HEK293T (cell line): ENCODE measurements at regions not wholly inside any gene's neighbourhood (a gene's known extent, or its start where the extent isn't known, plus 50 kb on each side); places are given as distances from the start of the nearest gene placed in this dataset.

Experiments
- CTCF ChIA-PET: fragments of 350-600 bp; formaldehyde crosslinking; extraction: SDS; loops from one replicate; lab custom pipeline; 2021; ENCODE audit warnings: antibody characterized with exemption, inconsistent platforms; lab: Yijun Ruan, JAX
- POLR2A ChIA-PET: fragments of 350-600 bp; formaldehyde crosslinking; extraction: SDS; loops from one replicate; lab custom pipeline; 2020; ENCODE audit warnings: antibody characterized with exemption, inconsistent platforms; lab: Yijun Ruan, JAX
- DNase-seq: peaks from one replicate; pipeline ENCODE4 v3.0.0; 2012; ENCODE audit warnings: mixed read lengths; ENCODE audit errors: extremely low spot score
- ARNT ChIP-seq: fragments of 450-650 bp; IDR thresholded peaks from 2 replicates; pipeline ENCODE4 v1.6.1; 2017; ENCODE audit warnings: mild to moderate bottlenecking
- BHLHE40 ChIP-seq: fragments of 450-650 bp; IDR thresholded peaks from 2 replicates; pipeline ENCODE4 v1.6.1; 2016; ENCODE audit warnings: mild to moderate bottlenecking, moderate library complexity, borderline replicate concordance
- CTBP1 ChIP-seq: fragments of 450-650 bp; IDR thresholded peaks from 2 replicates; pipeline ENCODE4 v1.6.1; 2016; ENCODE audit warnings: borderline replicate concordance
- ELF4 ChIP-seq: fragments of 450-650 bp; IDR thresholded peaks from 2 replicates; pipeline ENCODE4 v1.6.1; 2017; ENCODE audit warnings: antibody characterized with exemption
- FOXA1 ChIP-seq: fragments of 450-650 bp; IDR thresholded peaks from 2 replicates; pipeline ENCODE4 v1.6.1; 2016; ENCODE audit warnings: mild to moderate bottlenecking
- FOXK2 ChIP-seq: fragments of 450-650 bp; IDR thresholded peaks from 2 replicates; pipeline ENCODE4 v1.6.1; 2016; ENCODE audit warnings: mild to moderate bottlenecking
- FOXM1 ChIP-seq: fragments of 450-650 bp; IDR thresholded peaks from 2 replicates; pipeline ENCODE4 v1.6.1; 2017; ENCODE audit warnings: mild to moderate bottlenecking, borderline replicate concordance
- HDGF ChIP-seq: fragments of 450-650 bp; IDR thresholded peaks from 2 replicates; pipeline ENCODE4 v1.6.1; 2017; ENCODE audit warnings: antibody characterized with exemption, borderline replicate concordance
- L3MBTL2 ChIP-seq: fragments of 450-650 bp; conservative IDR thresholded peaks from 2 replicates; pipeline ENCODE4 v1.6.1; 2016; ENCODE audit warnings: mild to moderate bottlenecking
- LEF1 ChIP-seq: fragments of 450-650 bp; IDR thresholded peaks from 2 replicates; pipeline ENCODE4 v1.6.1; 2017; ENCODE audit warnings: mild to moderate bottlenecking, borderline replicate concordance
- NFRKB ChIP-seq: fragments of 450-650 bp; IDR thresholded peaks from 2 replicates; pipeline ENCODE4 v1.6.1; 2016; ENCODE audit warnings: mild to moderate bottlenecking, moderate library complexity
- PKNOX1 ChIP-seq: fragments of 450-650 bp; IDR thresholded peaks from 2 replicates; pipeline ENCODE4 v1.6.1; 2016
- SP1 ChIP-seq: fragments of 450-650 bp; IDR thresholded peaks from 2 replicates; pipeline ENCODE4 v1.6.1; 2017
- SUZ12 ChIP-seq: fragments of 450-650 bp; IDR thresholded peaks from 2 replicates; pipeline ENCODE4 v1.6.1; 2016; ENCODE audit warnings: mild to moderate bottlenecking
- TARDBP ChIP-seq: fragments of 450-650 bp; IDR thresholded peaks from 2 replicates; pipeline ENCODE4 v1.6.1; 2016
- ZNF384 ChIP-seq: fragments of 450-650 bp; IDR thresholded peaks from 2 replicates; pipeline ENCODE4 v1.6.1; 2016

DNA sequence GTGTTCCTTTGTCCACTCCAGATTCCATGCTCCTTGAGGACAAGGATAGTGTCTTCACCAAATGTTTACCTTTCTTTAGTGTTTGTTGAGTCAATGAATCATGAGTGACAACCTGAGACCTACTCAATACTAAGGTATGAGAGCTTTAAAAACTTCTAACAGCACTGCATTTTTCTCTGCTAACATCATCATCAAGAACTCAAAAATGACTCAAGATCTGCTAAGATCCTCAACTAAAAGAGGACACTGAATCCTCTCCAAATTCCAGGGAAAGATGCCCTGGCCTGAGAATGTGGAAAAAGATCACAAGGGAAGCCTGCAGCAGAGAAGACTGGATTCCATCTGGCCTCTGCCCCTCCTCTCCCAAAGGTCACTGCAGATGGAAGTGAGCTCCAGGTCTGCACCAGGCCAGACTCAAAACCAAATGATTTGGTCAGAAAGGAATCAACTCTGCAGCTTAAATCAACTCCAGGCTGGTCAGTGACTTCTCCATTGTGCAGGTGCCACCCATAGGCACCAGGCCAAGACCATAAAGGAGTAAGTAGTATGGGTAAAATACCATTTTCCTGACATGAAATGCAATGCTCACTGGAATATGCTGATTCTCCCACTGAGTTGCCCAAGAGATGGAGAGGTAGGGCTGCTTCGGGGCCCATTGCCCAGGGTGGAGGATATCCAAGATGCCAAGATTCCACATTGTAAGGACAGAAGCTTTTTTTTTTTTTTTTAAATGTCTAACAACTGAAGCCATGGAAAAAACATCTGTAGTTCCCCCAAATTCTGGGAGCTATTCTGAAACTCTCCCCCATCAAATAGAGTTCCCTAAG lies 89.5 kb upstream of the DOCK9 start:
- DNase-seq: no peak
- CTCF ChIA-PET: no interaction called here

DNA sequence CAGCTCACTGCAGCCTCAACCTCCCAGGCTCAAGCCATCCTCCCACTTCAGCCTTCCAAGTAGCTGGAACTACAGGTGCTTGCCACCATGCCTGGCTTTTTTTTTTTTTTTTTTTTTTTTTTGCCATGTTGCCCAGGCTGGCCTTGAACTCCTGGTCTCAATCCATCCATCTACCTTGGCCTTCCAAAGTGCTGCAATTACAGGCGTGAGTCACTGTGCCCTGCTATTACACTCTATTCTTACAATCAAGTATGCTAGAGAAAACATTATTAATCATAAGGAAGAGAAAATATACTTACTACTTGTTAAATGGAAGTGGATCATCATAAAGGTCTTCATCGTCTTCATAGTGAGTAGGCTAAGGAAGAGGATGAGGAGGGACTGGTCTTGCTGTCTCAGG lies 93.3 kb upstream of the DOCK9 start:
- POLR2A ChIA-PET: no interaction called here
- TF ChIP-seq ARNT (no peak), FOXM1 (no peak), PKNOX1 (no peak), TARDBP (no peak), HDGF (no peak), FOXK2 (no peak), BHLHE40 (no peak), CTBP1 (no peak), NFRKB (no peak), SUZ12 (no peak), ELF4 (no peak), ZNF384 (no peak), SP1 (no peak), L3MBTL2 (no peak), LEF1 (no peak), FOXA1 (no peak)
- CTCF ChIA-PET: interaction anchor here (0.7 kb wide), 2 partner anchors 60 to 231 kb away, joined by 3 to 4 read pairs; no protein-coding TSS in a partner anchor
- no peak for DNase-seq

More for the DNA sequence above, 89.5 kb upstream of the DOCK9 start:
- TF ChIP-seq SUZ12 (no peak), NFRKB (no peak), SP1 (no peak), ARNT (no peak), FOXA1 (no peak), LEF1 (no peak), ELF4 (no peak), FOXM1 (no peak), PKNOX1 (no peak), TARDBP (no peak), BHLHE40 (no peak), HDGF (no peak), L3MBTL2 (no peak), FOXK2 (no peak), ZNF384 (no peak), CTBP1 (no peak)
- POLR2A ChIA-PET: interaction anchor here (0.6 kb wide), 1 partner anchor 11 kb away, joined by 3 read pairs; no protein-coding TSS in a partner anchor

DNA sequence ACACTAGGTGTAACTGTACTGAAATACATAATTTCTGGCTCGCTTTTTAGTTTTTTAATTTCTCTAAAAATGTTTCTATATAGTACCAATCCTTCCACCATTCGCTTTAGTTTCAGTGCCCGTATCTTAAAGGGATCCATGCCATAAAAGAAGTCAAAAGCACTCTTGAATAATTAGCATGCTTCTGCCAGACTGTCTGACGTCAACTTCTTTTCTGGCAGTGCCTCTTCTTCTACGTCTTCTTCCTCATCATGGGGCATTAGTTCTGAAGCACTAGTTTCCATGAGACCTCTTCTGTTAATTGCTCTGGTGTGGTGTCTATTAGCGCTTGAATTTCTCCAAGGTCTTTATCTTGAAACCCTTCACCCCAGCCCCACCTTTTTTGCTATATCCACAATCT lies 93.8 kb upstream of the DOCK9 start:
- ChIA-PET CTCF (no interaction called here), POLR2A (no interaction called here)
- TF ChIP-seq CTBP1: no peak
- no peak for TF ChIP-seq L3MBTL2
- no peak for TF ChIP-seq NFRKB
- TF ChIP-seq ZNF384: no peak
- no peak for TF ChIP-seq PKNOX1
- no peak for TF ChIP-seq TARDBP
- TF ChIP-seq LEF1: no peak
- TF ChIP-seq HDGF: no peak
- no peak for TF ChIP-seq FOXA1
- no peak for DNase-seq

DNA sequence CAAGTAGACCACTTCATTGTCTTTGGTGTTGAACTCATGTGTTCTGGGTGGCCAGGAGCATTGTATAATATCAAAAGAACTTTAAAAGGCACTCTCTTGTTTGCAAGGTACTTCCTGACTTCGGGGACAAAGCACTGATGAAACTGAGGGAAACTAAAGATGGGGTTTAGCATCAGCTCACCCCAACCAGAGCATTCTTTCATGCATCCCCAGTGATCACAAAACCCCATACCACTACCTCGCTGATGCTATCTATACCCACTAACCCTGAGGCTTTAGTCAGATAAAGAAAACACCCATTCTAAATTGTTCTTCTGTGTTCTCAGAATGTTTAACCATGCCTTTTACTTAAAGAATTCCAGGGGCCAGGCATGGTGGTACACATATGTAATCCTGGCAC lies 94.5 kb upstream of the DOCK9 start:
- CTCF ChIA-PET: no interaction called here
- TF ChIP-seq SP1 (no peak), FOXK2 (no peak), TARDBP (no peak), BHLHE40 (no peak), ZNF384 (no peak), NFRKB (no peak), ELF4 (no peak), FOXA1 (no peak), CTBP1 (no peak), LEF1 (no peak), L3MBTL2 (no peak), FOXM1 (no peak), PKNOX1 (no peak), ARNT (no peak), SUZ12 (no peak), HDGF (no peak)
- POLR2A ChIA-PET: no interaction called here
- DNase-seq: no peak

- TF ChIP-seq ARNT: no peak
- ChIA-PET POLR2A (no interaction called here), CTCF (no interaction called here)
- DNase-seq: no peak
Measured at GRCh38 chr13:99072941-99073340, 95.1 kb upstream of the DOCK9 start.

- no peak for DNase-seq
- TF ChIP-seq TARDBP (no peak), PKNOX1 (no peak), FOXM1 (no peak)
- ChIA-PET CTCF (no interaction called here), POLR2A (no interaction called here)
Measured at GRCh38 chr13:99074693-99075092, 96.8 kb upstream of the DOCK9 start.
